Fibroblast of peridontal ligament (primary cell): ENCODE measurements at regions not wholly inside any gene's neighbourhood (a gene's known extent, or its start where the extent isn't known, plus 50 kb on each side); places are given as distances from the start of the nearest gene placed in this dataset.
"Not testable (repeated sequence)": the region's sequence is repeated elsewhere in the genome, so short reads cannot be mapped to it uniquely, and the experiment has no call there.

ENCODE experiments used
- DNase-seq: peaks from one replicate; pipeline ENCODE4 v3.0.0-alpha.2; 2010; ENCODE audit errors: extremely low read depth

- not testable (repeated sequence) for DNase-seq
Observed at GRCh38 chr14:105775349-105775923, 249.1 kb downstream of the TMEM121 start.

DNA sequence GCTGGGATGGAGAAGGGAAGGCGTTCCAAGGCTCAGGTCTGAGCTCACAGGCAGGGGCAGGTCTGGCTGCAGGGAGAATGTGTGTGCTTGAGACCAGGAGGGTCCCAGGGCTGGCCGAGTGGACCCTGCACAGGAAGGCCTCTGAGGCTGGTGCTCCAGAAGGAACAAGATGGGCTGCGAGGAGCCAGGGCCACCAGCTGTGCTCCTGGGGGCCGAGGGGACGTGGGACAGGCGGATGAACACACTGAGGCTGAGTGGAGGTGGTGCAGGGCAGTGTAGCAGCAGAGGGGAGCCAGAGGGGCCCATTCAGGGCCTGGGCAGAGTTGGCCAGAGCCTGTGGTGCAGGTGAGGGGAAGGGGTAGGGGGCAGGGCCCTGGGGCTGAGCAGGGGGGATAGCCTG lies 249.7 kb downstream of the TMEM121 start:
- not testable (repeated sequence) for DNase-seq

- no peak for DNase-seq
Observed at GRCh38 chr14:105776924-105777323, 250.5 kb downstream of the TMEM121 start.

DNA sequence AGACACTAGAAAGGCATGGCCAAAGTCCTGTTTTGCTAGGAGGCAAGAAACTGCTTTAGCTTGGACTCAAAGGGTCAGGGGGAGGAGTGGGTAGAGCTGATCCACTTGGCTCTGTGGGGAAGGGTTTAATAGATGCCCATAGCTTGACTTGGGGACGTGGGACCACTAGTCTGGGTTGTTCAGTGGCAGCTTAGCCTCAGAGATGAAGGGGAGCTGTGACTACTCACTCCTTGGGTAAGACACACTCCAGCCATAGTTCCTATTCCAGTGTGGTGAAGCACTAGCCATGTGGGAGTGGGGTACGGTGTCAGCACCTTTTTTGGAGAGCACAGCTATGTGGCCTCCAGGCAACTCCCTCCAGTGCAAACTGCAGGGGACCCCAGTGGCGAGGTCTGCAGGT lies 257.3 kb downstream of the TMEM121 start:
- no peak for DNase-seq

- DNase-seq, result no peak
Observed at GRCh38 chr14:105793836-105794235, 267.5 kb downstream of the TMEM121 start.

GRCh38 chr14:105797546-105797945 lies 271.2 kb downstream of the TMEM121 start:
- DNase-seq, result no peak

- no peak for DNase-seq
Observed at GRCh38 chr14:105805701-105806100, 279.3 kb downstream of the TMEM121 start.

DNA sequence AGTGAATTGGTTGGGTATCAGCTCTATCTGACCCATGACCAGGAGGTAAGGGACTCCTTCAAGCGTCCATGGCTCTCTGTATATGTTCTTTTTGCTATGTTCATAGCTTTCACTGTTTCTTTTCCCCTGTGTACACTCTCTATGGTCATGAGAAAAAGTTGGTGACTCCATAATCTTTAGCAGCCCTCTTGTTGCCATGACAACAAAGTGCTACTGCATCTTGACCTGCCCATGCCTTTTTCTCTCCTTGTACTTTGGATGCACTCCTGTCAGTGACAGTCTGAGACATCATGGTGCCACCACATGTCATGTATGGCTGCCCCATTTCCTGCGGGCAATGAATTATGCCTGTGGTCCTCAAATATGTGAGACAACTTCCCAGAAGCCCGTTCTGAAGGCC lies 280.2 kb downstream of the TMEM121 start:
- DNase-seq, result no peak

GRCh38 chr14:105817971-105818711 lies 291.8 kb downstream of the TMEM121 start:
- DNase-seq, result no peak

- DNase-seq, result no peak
Observed at GRCh38 chr14:105818712-105819005, 292.3 kb downstream of the TMEM121 start.

- no peak for DNase-seq
Observed at GRCh38 chr14:105830171-105830570, 303.8 kb downstream of the TMEM121 start.

DNA sequence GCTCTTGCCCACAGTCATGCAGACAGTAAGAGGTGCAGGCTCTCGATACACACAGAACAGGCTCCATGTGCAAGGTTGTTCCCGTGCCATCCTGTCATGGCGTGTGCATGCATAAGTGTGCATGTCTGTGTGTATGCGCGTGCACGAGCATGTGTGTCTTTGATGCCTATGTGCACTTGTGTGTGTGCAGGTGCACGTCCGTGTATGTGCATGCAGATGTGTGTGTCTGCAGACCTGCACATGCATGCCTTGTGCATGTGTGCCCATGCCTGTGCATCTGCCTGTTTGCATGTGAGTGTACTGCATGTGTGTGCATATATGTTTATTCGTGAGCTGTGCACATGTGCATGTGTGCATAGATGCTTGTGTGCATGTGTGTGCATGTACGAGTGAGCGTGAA lies 309.8 kb downstream of the TMEM121 start:
- DNase-seq, result no peak

DNA sequence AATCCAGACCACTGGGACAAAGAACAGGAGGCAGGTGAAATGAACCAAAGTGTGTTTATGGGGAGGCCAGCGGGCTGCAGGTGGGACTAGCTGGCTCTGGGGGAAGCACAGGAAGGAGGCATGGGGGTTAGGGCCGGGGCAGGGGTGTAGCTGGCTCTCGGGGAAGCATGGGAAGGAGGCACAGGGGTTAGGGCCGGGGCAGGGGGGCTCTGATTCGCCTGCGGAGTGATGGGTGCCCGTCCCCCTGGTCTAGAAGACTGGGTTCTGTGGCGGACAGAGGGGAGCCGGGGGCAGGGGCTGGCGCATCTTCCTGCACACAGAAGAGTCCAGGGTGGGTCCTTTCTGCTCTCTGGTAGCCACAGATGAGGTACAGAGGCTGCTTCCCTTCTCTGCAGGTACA lies 310.3 kb downstream of the TMEM121 start:
- no peak for DNase-seq

DNA sequence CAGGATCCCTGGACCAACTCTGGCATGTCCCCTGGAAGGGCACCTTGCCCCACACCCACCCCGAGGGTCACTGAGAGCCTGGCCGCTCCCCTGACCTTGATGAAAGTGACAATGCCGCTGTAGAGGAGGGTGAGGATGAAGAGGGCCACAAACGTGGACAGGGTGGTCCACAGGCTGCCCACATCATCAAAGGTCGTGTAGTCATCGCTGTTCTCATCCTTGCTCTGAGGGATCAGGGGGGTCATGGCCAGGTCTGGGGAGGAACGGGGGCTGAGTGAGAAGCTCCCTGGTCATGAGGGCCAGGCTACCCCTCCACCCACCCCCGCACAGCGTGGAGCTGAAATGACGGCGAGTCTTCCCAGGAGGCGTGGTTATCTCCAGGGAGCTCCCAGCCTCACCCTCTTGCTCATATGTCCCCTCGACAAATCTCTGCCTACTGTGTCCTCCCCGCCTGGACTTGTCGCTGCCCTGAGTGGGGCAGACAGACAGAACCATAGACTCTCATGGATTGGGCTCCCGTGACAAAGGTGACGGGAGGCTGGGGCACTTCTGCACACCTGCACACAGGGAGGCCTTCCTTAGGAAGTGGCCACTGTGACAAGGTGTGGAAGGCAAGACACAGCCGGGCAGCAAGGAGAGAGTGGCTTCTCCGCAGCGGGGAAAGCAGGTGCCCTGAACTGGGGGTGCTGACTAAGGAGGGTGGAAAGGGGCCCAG lies 311.1 kb downstream of the TMEM121 start:
- DNase-seq, result no peak

DNA sequence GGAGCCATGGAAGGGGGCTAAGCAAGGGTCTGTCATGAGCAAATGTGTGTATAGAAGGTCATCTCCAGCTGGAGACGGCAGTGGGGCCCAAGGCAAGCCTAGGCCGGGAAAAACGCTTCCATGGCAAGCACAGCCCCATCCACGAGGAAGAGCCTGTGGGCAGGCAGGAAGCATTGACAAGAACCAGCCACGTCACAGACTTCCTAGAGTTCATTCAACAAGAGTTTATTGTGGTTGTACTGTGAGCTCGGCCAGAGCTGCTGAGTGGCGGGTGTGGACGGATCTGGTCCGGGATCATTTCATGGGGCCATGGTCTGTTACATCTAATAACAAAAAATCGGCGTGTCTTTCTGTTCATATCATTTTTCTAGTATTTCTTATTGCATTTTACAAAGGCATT lies 311.7 kb downstream of the TMEM121 start:
- no peak for DNase-seq

DNA sequence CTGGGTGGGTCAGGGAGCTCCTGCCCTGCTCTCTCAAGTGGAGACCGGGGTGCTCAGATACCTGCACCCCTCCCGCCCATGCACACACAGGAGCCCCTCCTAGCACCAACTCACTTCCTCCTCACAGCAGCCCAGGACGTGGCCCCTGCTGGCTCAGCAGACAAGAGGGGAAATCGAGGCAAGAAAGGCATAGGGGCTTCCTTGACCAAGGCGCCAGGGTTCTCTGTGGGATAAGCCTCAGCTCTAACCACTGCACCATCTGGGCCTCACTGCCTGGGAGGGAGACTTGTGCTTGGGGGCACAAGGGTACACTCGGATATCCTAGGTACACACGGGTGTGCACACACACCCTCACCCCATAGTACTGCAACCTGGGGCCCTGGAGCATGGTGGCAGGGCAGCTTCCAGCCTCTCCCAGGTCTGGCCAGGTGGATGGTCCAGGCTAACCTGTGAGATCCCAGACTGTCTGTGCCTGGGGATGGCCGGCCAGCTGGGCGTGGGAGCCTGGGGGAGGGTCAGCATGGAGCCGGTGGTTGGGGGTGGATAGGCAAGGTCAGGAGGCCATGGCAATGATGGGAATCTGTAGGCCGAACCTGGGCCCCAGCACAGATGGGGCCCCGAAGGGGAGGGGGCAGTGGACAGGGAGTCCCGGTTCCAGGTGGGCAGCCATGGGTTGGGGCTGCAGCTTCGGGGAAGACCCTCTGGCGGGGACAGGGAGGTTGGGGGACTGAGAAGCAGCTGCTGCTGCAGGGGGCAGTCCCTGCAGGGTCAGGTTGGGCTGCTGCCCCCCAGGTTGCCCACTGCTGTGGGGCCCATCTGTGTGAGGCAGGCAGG lies 312.4 kb downstream of the TMEM121 start:
- no peak for DNase-seq

DNA sequence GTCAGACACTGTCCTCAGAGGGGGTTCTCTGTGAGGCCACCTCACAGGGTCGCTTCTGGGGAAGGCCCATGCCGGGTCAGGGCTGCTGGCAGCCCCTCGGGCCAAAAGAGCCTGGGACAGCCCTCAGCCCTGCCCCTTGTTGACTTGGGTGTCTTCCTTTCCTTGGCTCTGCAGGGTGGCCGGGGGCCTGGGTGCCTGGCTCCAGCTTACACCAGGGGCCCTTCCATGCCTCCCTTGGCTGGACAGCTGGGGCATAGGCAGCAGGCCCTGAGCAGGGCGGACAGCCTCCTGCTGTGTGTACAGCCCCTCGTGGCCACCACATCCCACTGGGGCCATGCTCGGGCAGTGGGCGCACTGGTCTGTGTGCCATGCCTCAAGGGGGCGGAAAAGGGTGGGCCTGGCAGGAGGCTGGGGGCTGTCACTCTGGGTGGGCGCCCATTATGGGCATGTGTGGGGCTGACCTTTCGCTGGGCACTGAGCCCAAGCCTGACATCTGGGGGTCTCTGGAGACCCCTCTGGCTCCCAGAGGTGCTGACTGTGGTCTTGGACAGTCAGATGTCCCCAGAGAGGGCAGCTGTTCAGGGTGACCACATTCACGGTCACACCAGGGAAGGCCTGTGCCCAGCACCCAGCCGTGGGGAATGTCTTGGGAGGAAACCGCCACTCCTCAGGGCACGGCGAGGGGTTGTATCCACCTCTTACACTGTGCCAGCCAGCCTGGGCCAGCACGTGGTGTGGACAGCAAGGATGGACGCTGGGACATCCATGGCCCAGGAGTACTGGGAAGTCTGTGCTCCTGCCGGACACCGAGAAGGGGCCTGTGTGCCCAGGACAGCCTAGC lies 313.3 kb downstream of the TMEM121 start:
- no peak for DNase-seq

DNA sequence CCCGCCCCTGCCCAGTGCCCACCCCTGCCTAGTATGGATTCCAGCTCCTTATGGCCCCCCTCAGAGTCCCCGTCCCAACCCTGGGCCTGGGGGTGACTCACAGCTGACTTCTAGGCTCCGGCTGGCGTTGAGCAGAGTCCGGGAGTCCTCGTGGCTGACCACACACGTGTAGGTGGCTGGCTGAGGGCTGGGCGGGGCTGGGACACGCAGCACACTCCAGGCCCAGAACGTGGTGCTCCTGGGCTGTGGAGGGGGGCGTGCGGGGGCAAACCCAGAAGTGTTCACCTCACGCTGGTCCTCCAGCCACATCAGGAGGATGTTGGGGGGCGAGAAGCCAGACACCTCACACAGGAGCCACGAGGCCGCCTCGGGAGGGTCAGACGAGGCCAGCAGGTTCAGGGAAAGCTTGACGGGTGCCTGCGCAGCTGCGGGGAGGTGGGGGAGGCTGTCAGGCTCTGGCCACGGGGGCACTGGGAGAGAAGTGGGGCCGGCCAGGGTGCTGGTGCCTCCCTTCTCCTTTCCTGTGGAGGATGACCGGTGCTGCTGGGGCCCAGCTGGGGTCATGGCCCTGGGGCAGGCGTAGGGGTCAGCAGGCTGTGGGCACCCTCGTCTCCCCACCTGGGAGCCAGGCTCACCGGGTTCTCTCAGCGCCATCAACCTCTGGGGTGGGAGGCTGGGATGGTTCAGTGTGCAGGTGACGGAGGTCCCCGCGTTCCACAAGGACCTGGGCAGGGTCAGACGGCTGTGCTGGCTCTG lies 314.1 kb downstream of the TMEM121 start:
- DNase-seq, result no peak

DNA sequence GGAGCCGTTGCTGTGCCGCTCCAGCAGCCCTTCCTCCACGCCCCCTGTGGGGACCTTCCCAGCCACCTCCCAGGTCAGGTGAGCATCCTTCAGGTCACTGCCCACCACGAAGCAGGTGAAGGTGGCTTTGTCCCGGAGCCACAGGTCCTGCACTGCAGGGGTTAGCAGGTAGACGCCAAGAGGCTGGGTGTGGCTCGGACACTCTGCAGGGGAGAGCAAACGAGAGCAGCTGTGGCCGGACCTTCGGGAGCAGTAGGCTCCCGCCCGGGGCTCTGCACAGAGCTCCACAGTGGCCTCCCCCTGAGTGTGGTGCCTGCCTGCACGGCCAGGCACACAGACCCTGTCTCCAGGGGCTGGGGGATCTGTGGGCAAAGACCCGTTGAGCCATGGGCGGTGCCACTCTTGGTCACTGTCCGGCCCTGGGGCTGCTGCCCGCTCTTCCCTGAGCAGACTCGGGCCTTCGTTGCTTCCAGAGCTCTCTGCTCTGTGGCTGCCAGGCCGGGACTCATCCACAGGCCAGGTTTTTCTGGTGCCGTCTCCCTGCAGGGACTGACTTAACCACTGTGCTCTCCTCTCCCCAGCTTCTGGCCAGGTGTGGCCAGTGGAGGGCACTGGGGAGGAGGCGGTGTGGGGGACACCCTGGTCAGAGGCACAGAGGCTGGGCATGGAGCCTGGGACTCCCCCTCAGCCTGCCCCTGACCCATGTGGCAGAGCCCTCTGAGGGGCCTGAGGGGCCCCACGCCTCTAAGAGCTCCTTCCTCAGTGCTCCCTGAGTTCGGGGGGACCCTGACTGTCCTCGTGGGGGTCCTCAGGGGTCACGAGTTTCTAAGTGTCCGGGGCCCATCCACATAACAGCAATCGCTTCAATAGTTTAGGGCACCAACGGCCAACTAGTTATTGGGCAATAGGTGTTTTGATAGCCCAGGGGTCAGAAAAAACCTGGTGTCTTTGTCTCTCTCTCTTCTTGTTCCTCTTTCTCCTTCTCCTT lies 314.9 kb downstream of the TMEM121 start:
- DNase-seq, result no peak

GRCh38 chr14:105842105-105842504 lies 315.7 kb downstream of the TMEM121 start:
- DNase-seq, result no peak
